Mucosa of descending colon (tissue), 3 donors: ENCODE measurements at regions not wholly inside any gene's neighbourhood (a gene's known extent, or its start where the extent isn't known, plus 50 kb on each side); places are given as distances from the start of the nearest gene placed in this dataset.

Experiments used
- ATAC-seq: fragments of 200-7000 bp; cut with Tn5 transposase; one replicate; pipeline ENCODE4 v1.9.1; 2020; ENCODE audit warnings: mild to moderate bottlenecking, moderate library complexity
- DNase-seq, 3 donors: peaks; one replicate each; pipeline ENCODE4 v3.0.0-alpha.2; 2020
- H3K36me3 ChIP-seq: fragments of 200-600 bp; one replicate; pipeline ENCODE4 v1.8.0; 2021; ENCODE audit warnings: low read depth, mild to moderate bottlenecking
- H3K4me1 ChIP-seq: fragments of 200-600 bp; one replicate; pipeline ENCODE4 v1.8.0; 2021; ENCODE audit warnings: low read depth, mild to moderate bottlenecking
- H3K4me3 ChIP-seq: fragments of 200-600 bp; one replicate; pipeline ENCODE4 v1.8.0; 2021; ENCODE audit warnings: mild to moderate bottlenecking
- H3K9me3 ChIP-seq: fragments of 200-600 bp; one replicate; pipeline ENCODE4 v1.8.0; 2021; ENCODE audit warnings: mild to moderate bottlenecking
- intact Hi-C, 2 donors: fragments of 100-400 bp; cut with DNase I in 1 of 2; cut with micrococcal nuclease in 1 of 2; formaldehyde crosslinking; loops; one replicate each; pipeline versions ENCODE4 v1.11.0 to v1.11.1; 2022; cut with DNase I, micrococcal nuclease
- TF ChIP-seq, protein P1 (sequence below): fragments of 200-600 bp; IDR thresholded peaks from one replicate; pipeline ENCODE4 v1.8.0; 2022; ENCODE audit warnings: antibody characterized with exemption, mild to moderate bottlenecking
- donor health status: DM: no; HTN: no; CAD: no; lungs with moderate emphysema.
- donor health status: DM: no; HTN: no; CAD: no.
- donor health status: DM: no; HTN: yes; CAD: no.

DNA sequence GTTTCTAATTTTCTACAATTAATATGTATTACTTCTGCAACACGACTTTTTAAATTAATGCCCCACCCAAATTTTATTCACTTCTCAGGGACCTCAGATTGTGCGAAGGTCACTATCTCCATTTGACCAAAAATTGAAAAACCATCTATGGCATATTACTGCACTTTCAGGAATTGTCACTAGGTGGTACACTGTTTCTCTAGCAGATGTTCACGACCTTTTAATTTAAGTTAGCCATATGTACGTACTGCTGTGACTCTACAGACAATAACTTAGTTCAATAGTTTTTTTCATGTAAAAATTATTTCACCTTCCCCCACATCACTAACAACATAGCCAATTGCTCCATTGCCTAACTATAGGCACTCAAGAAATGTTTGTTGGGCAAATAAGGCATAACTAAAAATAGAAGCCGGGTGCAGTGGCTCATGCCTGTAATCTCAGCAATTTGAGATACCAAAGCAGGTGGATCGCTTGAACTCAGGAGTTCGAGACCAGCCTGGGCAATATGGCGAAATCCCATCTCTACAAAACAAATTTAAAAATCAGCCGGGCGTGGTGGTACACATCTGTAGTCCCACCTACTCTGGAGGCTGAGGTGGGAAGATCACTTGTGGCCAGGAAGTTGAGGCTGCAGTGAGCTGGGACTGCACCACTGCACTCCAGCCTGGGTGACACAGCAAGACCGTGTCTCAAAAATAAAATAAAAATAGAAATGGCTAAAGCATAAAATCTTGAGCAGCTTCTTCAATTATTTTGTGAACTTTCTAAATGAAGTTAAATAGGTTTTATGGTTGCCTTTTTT is 75.7 kb upstream of the PKN2 start:
- no peaks in the 10 kb centered on the region for H3K36me3 ChIP-seq
- ATAC-seq = peak; percentile 34
- TF ChIP-seq, protein P1, sequence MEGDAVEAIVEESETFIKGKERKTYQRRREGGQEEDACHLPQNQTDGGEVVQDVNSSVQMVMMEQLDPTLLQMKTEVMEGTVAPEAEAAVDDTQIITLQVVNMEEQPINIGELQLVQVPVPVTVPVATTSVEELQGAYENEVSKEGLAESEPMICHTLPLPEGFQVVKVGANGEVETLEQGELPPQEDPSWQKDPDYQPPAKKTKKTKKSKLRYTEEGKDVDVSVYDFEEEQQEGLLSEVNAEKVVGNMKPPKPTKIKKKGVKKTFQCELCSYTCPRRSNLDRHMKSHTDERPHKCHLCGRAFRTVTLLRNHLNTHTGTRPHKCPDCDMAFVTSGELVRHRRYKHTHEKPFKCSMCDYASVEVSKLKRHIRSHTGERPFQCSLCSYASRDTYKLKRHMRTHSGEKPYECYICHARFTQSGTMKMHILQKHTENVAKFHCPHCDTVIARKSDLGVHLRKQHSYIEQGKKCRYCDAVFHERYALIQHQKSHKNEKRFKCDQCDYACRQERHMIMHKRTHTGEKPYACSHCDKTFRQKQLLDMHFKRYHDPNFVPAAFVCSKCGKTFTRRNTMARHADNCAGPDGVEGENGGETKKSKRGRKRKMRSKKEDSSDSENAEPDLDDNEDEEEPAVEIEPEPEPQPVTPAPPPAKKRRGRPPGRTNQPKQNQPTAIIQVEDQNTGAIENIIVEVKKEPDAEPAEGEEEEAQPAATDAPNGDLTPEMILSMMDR = peak; percentile 16
- H3K4me1 ChIP-seq = peaks cover 15% of the 10 kb centered on the region
- no peak overlapping the region for H3K4me3 ChIP-seq
- intact Hi-C loops = no loop called here
- no peaks in the 10 kb centered on the region for H3K9me3 ChIP-seq
- DNase-seq = peak in 1 of 3 donors; percentile 17

DNA sequence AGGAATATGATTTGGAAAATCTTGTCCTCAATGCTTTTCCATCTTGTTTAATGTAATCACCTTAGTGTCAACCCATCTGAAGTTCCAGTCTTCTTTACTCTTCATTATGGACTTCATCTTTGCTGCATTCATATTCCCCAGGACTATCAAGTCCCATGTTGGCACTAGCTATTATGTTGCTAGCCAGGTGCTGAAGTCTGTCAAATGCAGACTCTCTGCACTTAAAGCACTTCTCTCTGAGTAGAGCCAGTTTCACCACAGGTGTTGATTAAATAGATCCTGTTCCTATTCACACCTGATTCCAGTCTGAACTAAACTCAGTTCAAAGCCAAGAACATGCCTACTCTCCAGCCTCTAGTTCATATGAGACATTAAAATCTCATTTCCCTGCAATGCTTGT is 75.0 kb upstream of the PKN2 start:
- no peaks in the 10 kb centered on the region for H3K36me3 ChIP-seq
- H3K9me3 ChIP-seq = no peaks in the 10 kb centered on the region
- peaks cover 15% of the 10 kb centered on the region for H3K4me1 ChIP-seq
- ATAC-seq (no peak), DNase-seq (no peak)
- no peak overlapping the region for H3K4me3 ChIP-seq
- TF ChIP-seq, protein P1 = no peak
- intact Hi-C loops = no loop called here

DNA sequence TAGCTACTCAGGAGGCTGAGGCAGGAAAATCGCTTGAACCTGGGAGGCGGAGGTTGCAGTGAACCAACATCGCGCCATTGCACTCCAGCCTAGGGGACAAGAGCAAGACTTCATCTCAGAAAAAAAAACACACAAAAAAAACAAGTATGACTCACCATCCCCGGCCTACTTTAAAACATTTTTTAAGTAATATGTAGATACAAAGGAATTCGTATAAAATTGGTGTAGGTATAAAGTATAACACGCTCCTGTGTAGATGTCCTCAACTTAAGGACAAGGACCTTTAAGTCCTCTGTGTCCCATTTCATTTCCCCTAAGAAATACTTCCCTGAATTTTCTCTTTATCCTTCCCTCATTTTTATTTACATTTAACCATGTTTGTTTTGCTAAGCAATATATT is 73.4 kb upstream of the PKN2 start:
- Histone ChIP-seq H3K36me3 (no peaks in the 10 kb centered on the region), H3K4me1 (peaks cover 15% of the 10 kb centered on the region), H3K4me3 (no peak overlapping the region), H3K9me3 (no peaks in the 10 kb centered on the region)
- DNase-seq (peak in 1 of 3 donors; percentile 17), ATAC-seq (no peak)
- TF ChIP-seq, protein P1 = no peak
- intact Hi-C loops = no loop called here

DNA sequence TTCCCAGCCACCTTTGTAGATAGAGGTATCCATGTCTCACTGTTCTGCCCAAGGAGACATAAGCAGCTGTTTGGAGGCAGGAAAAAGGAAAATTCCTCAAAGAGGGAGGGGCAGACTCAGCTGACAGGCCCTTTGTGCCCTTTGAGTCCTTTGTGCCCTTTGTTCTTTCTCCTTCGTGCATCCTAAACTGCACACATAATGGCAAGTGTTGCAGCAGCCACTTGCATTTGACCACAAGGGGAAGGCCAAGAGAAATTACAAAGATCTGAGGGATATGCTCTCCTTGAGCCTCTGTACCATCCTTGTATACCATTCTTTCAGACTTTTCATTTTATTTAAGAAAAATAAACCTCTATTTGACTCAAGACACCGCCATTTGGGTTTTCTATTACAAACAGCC is 71.8 kb upstream of the PKN2 start:
- TF ChIP-seq, protein P1 = no peak
- H3K36me3 ChIP-seq = no peaks in the 10 kb centered on the region
- DNase-seq = peak in 1 of 3 donors; percentile 28
- ATAC-seq = peak; percentile 66
- H3K4me3 ChIP-seq = no peak overlapping the region
- no peaks in the 10 kb centered on the region for H3K9me3 ChIP-seq
- H3K4me1 ChIP-seq = peaks cover 15% of the 10 kb centered on the region
- intact Hi-C loops = no loop called here

DNA sequence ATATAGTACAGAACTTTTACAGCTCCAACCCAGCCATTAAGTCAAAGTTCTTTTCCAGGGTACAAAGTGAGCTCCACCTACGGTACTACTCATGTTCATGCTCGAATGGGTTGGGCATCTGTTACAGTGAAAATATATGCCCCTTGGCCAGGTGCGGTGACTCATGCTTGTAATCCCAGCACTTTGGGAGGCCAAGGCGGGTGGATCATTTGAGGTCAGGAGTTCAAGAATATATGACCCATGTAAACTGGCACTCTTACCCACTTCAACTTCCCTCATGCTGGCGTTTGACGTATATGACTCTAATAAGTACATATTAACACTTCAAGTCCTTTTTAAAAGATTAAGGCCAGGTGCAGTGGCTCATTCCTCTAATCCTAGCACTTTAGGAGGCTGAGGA is 71.3 kb upstream of the PKN2 start:
- DNase-seq (peak; percentile 66 to 79 (median 68)), ATAC-seq (peak; percentile 98)
- Histone ChIP-seq H3K4me1 (peaks cover 15% of the 10 kb centered on the region), H3K9me3 (peaks cover 4% of the 10 kb centered on the region), H3K4me3 (no peak overlapping the region), H3K36me3 (no peaks in the 10 kb centered on the region)
- TF ChIP-seq, protein P1 = no peak
- intact Hi-C loops = no loop called here
